ENCODE measurements at regions not wholly inside any gene's neighbourhood (a gene's known extent, or its start where the extent isn't known, plus 50 kb on each side); places are given as distances from the start of the nearest gene placed in this dataset.

- DNase-seq (ENCODE audit: low read depth): no peak
- TF ChIP-seq, protein P1, sequence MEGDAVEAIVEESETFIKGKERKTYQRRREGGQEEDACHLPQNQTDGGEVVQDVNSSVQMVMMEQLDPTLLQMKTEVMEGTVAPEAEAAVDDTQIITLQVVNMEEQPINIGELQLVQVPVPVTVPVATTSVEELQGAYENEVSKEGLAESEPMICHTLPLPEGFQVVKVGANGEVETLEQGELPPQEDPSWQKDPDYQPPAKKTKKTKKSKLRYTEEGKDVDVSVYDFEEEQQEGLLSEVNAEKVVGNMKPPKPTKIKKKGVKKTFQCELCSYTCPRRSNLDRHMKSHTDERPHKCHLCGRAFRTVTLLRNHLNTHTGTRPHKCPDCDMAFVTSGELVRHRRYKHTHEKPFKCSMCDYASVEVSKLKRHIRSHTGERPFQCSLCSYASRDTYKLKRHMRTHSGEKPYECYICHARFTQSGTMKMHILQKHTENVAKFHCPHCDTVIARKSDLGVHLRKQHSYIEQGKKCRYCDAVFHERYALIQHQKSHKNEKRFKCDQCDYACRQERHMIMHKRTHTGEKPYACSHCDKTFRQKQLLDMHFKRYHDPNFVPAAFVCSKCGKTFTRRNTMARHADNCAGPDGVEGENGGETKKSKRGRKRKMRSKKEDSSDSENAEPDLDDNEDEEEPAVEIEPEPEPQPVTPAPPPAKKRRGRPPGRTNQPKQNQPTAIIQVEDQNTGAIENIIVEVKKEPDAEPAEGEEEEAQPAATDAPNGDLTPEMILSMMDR (conservative IDR thresholded peaks at IDR 0.05; ENCODE audit: low read depth, low read length): no peak
- no peak overlapping the region for H3K4me3 ChIP-seq (ENCODE audit: low read depth, low read length)
These were observed 363.1 kb downstream of the NUP35 start for GRCh38 chr2:183487326-183487725.

DNA sequence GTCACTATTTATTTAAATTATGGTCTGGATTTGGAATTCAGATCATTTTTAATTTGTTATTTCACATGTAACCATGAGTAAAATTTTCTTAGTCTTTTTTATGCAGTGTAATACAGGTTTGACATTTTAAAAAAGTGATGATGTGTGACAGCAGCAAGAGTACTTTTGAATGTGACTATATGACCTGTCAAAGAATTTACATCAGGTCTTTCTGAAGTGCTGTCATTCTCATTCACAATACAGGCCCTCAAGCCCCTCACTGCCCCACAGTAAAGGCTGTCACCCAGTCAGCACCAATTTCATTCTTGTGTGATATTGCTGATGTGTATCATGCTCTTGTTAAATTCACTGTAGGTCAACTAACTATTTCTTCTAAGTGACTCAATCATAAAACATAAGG lies 364.2 kb downstream of the NUP35 start:
- TF ChIP-seq, protein P1 (conservative IDR thresholded peaks at IDR 0.05; ENCODE audit: low read depth, low read length): no peak
- DNase-seq (ENCODE audit: low read depth): no peak
- no peak overlapping the region for H3K4me3 ChIP-seq (ENCODE audit: low read depth, low read length)

GRCh38 chr2:183490489-183490888 lies 366.2 kb downstream of the NUP35 start:
- H3K4me3 ChIP-seq (ENCODE audit: low read depth, low read length): no peak overlapping the region
- DNase-seq (ENCODE audit: low read depth): no peak
- TF ChIP-seq, protein P1 (conservative IDR thresholded peaks at IDR 0.05; ENCODE audit: low read depth, low read length): no peak

DNA sequence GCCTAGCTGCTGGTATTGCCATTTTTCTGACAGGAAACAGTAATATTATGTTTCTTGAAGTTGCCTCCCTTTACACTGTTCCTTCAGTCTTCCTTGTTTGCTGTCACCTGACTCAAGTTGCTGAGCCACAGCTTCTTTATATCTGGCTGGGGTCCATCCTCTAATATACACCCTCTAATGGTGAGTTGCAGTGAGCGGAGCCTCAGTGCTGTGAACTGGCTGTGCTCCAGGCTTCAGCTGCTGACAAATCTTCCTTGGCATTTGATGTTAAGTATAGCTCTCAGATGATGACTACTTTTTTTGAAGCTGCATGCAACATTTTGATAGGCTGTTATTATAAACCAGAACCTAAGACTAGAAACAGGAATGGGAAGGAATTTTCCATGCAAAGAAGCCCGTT lies 366.7 kb downstream of the NUP35 start:
- TF ChIP-seq, protein P1 (conservative IDR thresholded peaks at IDR 0.05; ENCODE audit: low read depth, low read length): no peak
- no peak overlapping the region for H3K4me3 ChIP-seq (ENCODE audit: low read depth, low read length)
- DNase-seq (ENCODE audit: low read depth): no peak

DNA sequence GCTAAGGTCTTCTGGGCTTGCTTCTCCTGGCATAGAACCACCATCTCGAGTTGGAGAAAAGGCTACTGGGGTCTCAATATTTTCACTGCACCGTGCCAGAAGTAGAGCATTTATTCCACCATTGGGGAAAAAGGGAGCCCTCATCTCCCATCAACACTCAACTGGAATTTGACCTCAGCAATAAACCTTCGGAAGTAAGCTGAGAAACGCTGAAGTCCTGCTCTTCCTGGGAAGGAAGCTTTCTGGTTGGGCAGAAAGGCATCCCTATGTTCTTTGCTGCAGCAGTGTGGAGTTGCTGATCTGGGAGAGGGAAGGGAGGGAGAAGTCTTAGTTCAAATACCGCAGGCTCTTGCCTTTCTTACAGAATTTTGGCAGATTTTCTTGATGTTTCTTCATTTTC lies 368.8 kb downstream of the NUP35 start:
- no peak overlapping the region for H3K4me3 ChIP-seq (ENCODE audit: low read depth, low read length)
- TF ChIP-seq, protein P1 (conservative IDR thresholded peaks at IDR 0.05; ENCODE audit: low read depth, low read length): no peak
- no peak for DNase-seq (ENCODE audit: low read depth)

DNA sequence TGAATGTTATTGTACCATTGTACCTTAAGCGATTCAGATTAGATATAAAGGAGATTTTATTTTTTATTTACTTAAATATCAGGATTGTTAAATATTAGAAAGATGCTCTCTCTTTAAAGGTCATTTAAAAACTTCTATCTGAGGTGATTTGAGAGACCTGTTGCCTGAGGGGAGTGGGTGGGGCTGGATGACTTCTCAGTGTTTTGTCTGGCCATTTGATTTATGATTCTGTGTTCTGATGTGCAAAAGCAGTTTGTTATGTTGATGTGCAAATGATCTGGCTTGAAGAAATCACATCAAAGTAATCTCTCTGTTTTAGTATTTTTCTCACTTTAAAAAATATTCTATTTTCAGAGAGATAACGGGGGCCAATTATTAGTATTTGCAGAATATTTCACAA lies 370.8 kb downstream of the NUP35 start:
- TF ChIP-seq, protein P1 (conservative IDR thresholded peaks at IDR 0.05; ENCODE audit: low read depth, low read length): no peak
- no peak for DNase-seq (ENCODE audit: low read depth)
- no peak overlapping the region for H3K4me3 ChIP-seq (ENCODE audit: low read depth, low read length)

DNA sequence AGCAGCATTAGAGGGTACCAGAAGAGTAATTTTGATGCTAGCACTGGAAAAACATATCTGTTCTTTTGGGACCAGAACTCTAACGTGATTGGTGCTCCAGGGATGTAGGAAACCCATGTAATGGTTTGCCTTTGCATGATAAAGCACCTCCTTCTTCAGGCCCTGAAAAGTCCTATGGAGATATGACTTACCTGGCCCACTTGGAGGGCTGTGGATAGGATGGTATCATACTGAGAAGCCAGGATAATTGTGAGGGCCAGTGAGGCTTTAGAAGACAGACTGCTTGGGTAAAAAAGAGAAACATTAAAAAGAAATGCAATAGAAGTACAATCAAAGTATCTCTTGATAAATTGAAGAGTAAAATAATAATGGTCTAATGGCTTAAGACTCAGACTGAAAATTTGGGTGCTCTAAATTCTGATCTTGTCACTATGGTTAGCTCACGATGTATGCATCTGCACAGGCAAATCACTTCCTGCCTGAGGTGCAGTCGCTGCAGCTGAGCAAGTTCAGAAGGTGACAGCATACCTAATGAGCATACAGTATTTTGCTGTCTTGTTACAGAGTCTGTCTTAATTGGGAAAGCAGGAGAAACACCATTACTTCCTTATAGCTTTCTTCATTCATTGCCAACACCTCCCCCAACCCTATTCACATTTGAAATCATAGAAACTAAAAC lies 371.5 kb downstream of the NUP35 start:
- H3K4me3 ChIP-seq (ENCODE audit: low read depth, low read length): no peak overlapping the region
- no peak for DNase-seq (ENCODE audit: low read depth)
- TF ChIP-seq, protein P1 (conservative IDR thresholded peaks at IDR 0.05; ENCODE audit: low read depth, low read length): no peak

Measured in epithelial cell of proximal tubule (primary cell).